Panc1 (cell line): ENCODE measurements at regions not wholly inside any gene's neighbourhood (a gene's known extent, or its start where the extent isn't known, plus 50 kb on each side); places are given as distances from the start of the nearest gene placed in this dataset.

Experiments
- ATAC-seq: fragments of 200-7000 bp; cut with Tn5 transposase; 2 replicates; pipeline ENCODE4 v1.9.1; 2020; ENCODE audit warnings: mild to moderate bottlenecking, moderate library complexity
- BruUV-seq: library from RNA; stranded (reverse); fragments of 400-500 nt; replicated peaks from 2 replicates; lab custom pipeline; 2021; lab: Mats Ljungman, UMichigan
- CTCF ChIA-PET: fragments of 300-600 bp; sonication (Branson Sonifier 250); formaldehyde crosslinking; loops from one replicate; lab custom pipeline; 2022; ENCODE audit warnings: antibody characterized with exemption; lab: Charles Lee
- POLR2A ChIA-PET: fragments of 300-600 bp; sonication (Branson Sonifier 250); formaldehyde crosslinking; loops from one replicate; lab custom pipeline; 2022; ENCODE audit warnings: antibody characterized with exemption; lab: Charles Lee
- DNase-seq: peaks from one replicate; pipeline ENCODE4 v3.0.0-alpha.2; 2010; ENCODE audit warnings: low read depth, low spot score
- H3K27ac ChIP-seq: 2 replicates; pipeline ENCODE4 v1.5.1; 2011; ENCODE audit warnings: mild to moderate bottlenecking, low read length, inconsistent platforms
- H3K27me3 ChIP-seq: fragments of 200-500 bp; sonication (Bioruptor generic); 2 replicates; pipeline ENCODE4 v1.6.0; 2014; ENCODE audit warnings: low read length, inconsistent platforms; ENCODE audit not compliant: control insufficient read depth, insufficient read depth
- H3K36me3 ChIP-seq: fragments of 200-500 bp; sonication (Bioruptor generic); 2 replicates; pipeline ENCODE4 v1.5.1; 2014; ENCODE audit warnings: inconsistent platforms, mild to moderate bottlenecking, low read length, moderate library complexity; ENCODE audit not compliant: control insufficient read depth, insufficient read depth
- H3K4me1 ChIP-seq: 2 replicates; pipeline ENCODE4 v1.5.1; 2011; ENCODE audit warnings: inconsistent platforms, mild to moderate bottlenecking, low read length, moderate library complexity; ENCODE audit not compliant: control insufficient read depth, insufficient read depth
- H3K4me3 ChIP-seq, 2 experiments: 2 replicates each; pipeline ENCODE4 v1.5.1; 2011 to 2012; ENCODE audit warnings: low read depth in 2 of 2, low read length in 2 of 2, mild to moderate bottlenecking in 2 of 2, inconsistent platforms in 1 of 2, moderate library complexity in 1 of 2
- H3K9me3 ChIP-seq: fragments of 200-500 bp; sonication (Bioruptor generic); 2 replicates; pipeline ENCODE4 v1.5.1; 2014; ENCODE audit warnings: low read depth, mild to moderate bottlenecking, inconsistent platforms, low read length, moderate library complexity; ENCODE audit not compliant: control insufficient read depth, insufficient read depth
- CTCF ChIP-seq: fragments of 450-650 bp; IDR thresholded peaks from 2 replicates; pipeline ENCODE4 v1.5.1; 2017; ENCODE audit warnings: mild to moderate bottlenecking
- POLR2AphosphoS5 ChIP-seq: IDR thresholded peaks from 2 replicates; pipeline ENCODE4 v1.6.1; 2012; ENCODE audit warnings: mild to moderate bottlenecking, low read depth, low read length, moderate library complexity
- SIN3A ChIP-seq: IDR thresholded peaks from 2 replicates; pipeline ENCODE4 v1.6.1; 2012; ENCODE audit warnings: low read depth, mild to moderate bottlenecking, low read length, moderate library complexity, borderline replicate concordance; ENCODE audit not compliant: insufficient read depth
- TCF7L2 ChIP-seq: IDR thresholded peaks from 2 replicates; pipeline ENCODE4 v1.6.1; 2011; ENCODE audit warnings: mild to moderate bottlenecking, low read depth, low read length, inconsistent platforms
- in situ Hi-C: cut with HindIII; loops from 2 replicates; pipeline ENCODE4 v1.10.0; 2016; ENCODE audit warnings: low sequenced_read_pairs, low pct_unique_long_range_greater_than_20kb
- intact Hi-C: fragments of 100-400 bp; cut with micrococcal nuclease; formaldehyde crosslinking; loops from one replicate; pipeline ENCODE4 v1.10.0; 2022; ENCODE audit not compliant: unreplicated experiment
- TF ChIP-seq, protein P1 (sequence below), 2 experiments: IDR thresholded peaks; 2 replicates each; pipeline ENCODE4 v1.6.1; 2011 to 2012; ENCODE audit warnings: low read depth in 2 of 2, control low read depth in 1 of 2, low read length in 1 of 2, mild to moderate bottlenecking in 1 of 2, moderate library complexity in 1 of 2; ENCODE audit not compliant: insufficient read depth in 1 of 2

GRCh38 chr11:22982903-22983302, 122.6 kb upstream of the CCDC179 start:
- POLR2A ChIA-PET, result no interaction called here
- Histone ChIP-seq H3K4me3 (no peak overlapping the region), H3K27me3 (no peaks in the 10 kb centered on the region), H3K27ac (no peak overlapping the region), H3K36me3 (no peaks in the 10 kb centered on the region), H3K9me3 (no peaks in the 10 kb centered on the region), H3K4me1 (no peaks in the 10 kb centered on the region)
- in situ Hi-C loops (no loop called here), intact Hi-C loops (no loop called here)
- ATAC-seq, result no peak
- CTCF ChIA-PET, result no interaction called here
- DNase-seq, result no peak
- BruUV-seq, result no TSS peak
- TF ChIP-seq CTCF, result no peak
- TF ChIP-seq, protein P1, sequence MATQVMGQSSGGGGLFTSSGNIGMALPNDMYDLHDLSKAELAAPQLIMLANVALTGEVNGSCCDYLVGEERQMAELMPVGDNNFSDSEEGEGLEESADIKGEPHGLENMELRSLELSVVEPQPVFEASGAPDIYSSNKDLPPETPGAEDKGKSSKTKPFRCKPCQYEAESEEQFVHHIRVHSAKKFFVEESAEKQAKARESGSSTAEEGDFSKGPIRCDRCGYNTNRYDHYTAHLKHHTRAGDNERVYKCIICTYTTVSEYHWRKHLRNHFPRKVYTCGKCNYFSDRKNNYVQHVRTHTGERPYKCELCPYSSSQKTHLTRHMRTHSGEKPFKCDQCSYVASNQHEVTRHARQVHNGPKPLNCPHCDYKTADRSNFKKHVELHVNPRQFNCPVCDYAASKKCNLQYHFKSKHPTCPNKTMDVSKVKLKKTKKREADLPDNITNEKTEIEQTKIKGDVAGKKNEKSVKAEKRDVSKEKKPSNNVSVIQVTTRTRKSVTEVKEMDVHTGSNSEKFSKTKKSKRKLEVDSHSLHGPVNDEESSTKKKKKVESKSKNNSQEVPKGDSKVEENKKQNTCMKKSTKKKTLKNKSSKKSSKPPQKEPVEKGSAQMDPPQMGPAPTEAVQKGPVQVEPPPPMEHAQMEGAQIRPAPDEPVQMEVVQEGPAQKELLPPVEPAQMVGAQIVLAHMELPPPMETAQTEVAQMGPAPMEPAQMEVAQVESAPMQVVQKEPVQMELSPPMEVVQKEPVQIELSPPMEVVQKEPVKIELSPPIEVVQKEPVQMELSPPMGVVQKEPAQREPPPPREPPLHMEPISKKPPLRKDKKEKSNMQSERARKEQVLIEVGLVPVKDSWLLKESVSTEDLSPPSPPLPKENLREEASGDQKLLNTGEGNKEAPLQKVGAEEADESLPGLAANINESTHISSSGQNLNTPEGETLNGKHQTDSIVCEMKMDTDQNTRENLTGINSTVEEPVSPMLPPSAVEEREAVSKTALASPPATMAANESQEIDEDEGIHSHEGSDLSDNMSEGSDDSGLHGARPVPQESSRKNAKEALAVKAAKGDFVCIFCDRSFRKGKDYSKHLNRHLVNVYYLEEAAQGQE (IDR thresholded peaks at IDR 0.05; ENCODE audit: insufficient read depth in 1 of 2, low read depth in 2 of 2, low read length in 1 of 2), result no peak
- no peak for TF ChIP-seq TCF7L2
- TF ChIP-seq POLR2AphosphoS5, result no peak
- no peak for TF ChIP-seq SIN3A

DNA sequence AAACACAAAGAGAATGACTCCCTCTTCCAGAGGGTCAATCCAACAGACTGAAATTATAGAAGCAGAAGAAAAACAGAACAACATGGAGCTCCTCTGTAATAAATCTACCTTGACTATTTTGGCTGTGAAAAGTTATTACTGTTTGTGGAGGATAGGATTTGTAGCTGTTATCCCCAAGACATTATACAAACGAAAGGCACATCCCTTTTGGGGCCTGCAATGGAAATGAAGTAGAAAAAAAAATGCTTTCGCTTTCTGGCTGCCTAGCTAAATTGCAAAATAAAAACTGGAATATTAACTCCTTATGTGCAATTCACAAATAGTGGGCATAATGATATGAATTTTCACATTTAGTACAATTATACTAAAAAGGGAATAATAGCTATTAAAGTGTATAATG, 123.8 kb upstream of the CCDC179 start:
- Histone ChIP-seq H3K4me1 (no peaks in the 10 kb centered on the region), H3K9me3 (no peaks in the 10 kb centered on the region), H3K27me3 (no peaks in the 10 kb centered on the region), H3K27ac (no peak overlapping the region), H3K4me3 (no peak overlapping the region), H3K36me3 (no peaks in the 10 kb centered on the region)
- CTCF ChIA-PET, result no interaction called here
- intact Hi-C loops (no loop called here), in situ Hi-C loops (no loop called here)
- no peak for TF ChIP-seq POLR2AphosphoS5
- TF ChIP-seq, protein P1 (IDR thresholded peaks at IDR 0.05; ENCODE audit: insufficient read depth in 1 of 2, low read depth in 2 of 2, low read length in 1 of 2), result no peak
- TF ChIP-seq CTCF, result no peak
- no peak for TF ChIP-seq SIN3A
- no peak for TF ChIP-seq TCF7L2
- no peak for DNase-seq
- POLR2A ChIA-PET, result no interaction called here
- no peak for ATAC-seq
- no TSS peak for BruUV-seq
